Endothelial cell of umbilical vein (primary cell): ENCODE measurements at regions not wholly inside any gene's neighbourhood (a gene's known extent, or its start where the extent isn't known, plus 50 kb on each side); places are given as distances from the start of the nearest gene placed in this dataset.

Experiments used
- BruUV-seq: library from RNA; stranded (reverse); fragments of 400-500 nt; replicated peaks from 2 replicates; lab custom pipeline; 2021; lab: Mats Ljungman, UMichigan
- CTCF ChIA-PET: fragments of 300-600, 350-600 bp; sonication (Branson Sonifier 250); formaldehyde crosslinking; loops from one replicate; lab custom pipeline; 2021; ENCODE audit warnings: antibody characterized with exemption, inconsistent platforms; lab: Charles Lee
- POLR2A ChIA-PET: fragments of 300-600, 350-600 bp; sonication (Branson Sonifier 250); formaldehyde crosslinking; loops from one replicate; lab custom pipeline; 2021; ENCODE audit warnings: antibody characterized with exemption, inconsistent platforms; lab: Charles Lee
- DNase-seq: peaks from one replicate; pipeline ENCODE4 v3.0.0-alpha.2; 2011; ENCODE audit warnings: low read depth, low spot score
- FAIRE-seq: peaks from 2 replicates; lab custom pipeline; 2011; peaks lifted over from hg19 to GRCh38; lab: Jason Lieb, UNC
- H2AFZ ChIP-seq: 2 replicates; pipeline ENCODE4 v1.6.0; 2012; ENCODE audit warnings: low read depth, low read length, control low read depth, inconsistent platforms
- H3K27ac ChIP-seq: 2 replicates; pipeline ENCODE4 v1.5.1; 2011; ENCODE audit warnings: low read depth, mild to moderate bottlenecking, control low read depth, low read length, moderate library complexity; ENCODE audit not compliant: insufficient read depth
- H3K27me3 ChIP-seq, 2 experiments: 2 replicates each; pipeline versions ENCODE4 v1.6.0 to v1.6.1; 2011; ENCODE audit warnings: low read length in 2 of 2, mixed read lengths in 1 of 2; ENCODE audit not compliant: control insufficient read depth in 2 of 2, insufficient read depth in 2 of 2
- H3K36me3 ChIP-seq, 2 experiments: 2 replicates in 1 of 2; 3 replicates in 1 of 2; pipeline ENCODE4 v1.5.1; 2011; ENCODE audit warnings: low read length in 2 of 2, mild to moderate bottlenecking in 1 of 2, moderate library complexity in 1 of 2; ENCODE audit not compliant: control insufficient read depth in 2 of 2, insufficient read depth in 2 of 2; ENCODE audit errors: extremely low read depth in 1 of 2
- H3K4me1 ChIP-seq: 3 replicates; pipeline ENCODE4 v1.5.1; 2011; ENCODE audit warnings: mild to moderate bottlenecking, low read length; ENCODE audit not compliant: control insufficient read depth, insufficient read depth; ENCODE audit errors: extremely low read depth
- H3K4me2 ChIP-seq: 2 replicates; pipeline ENCODE4 v1.6.1; 2011; ENCODE audit warnings: low read length, control low read depth, mixed read lengths; ENCODE audit not compliant: insufficient read depth
- H3K4me3 ChIP-seq, 3 experiments: fragments of 200-600 bp in 1 of 3; sonication (generic), shearing (Covaris generic) in 1 of 3; replicated peaks in 1 of 3; 2 replicates each; pipeline ENCODE4 v1.5.1; 2011 to 2016; ENCODE audit warnings: control low read depth in 3 of 3, low read length in 3 of 3, mild to moderate bottlenecking in 2 of 3, inconsistent platforms in 1 of 3, low read depth in 1 of 3, moderate library complexity in 1 of 3; ENCODE audit not compliant: insufficient read depth in 1 of 3
- H3K79me2 ChIP-seq: 2 replicates; pipeline ENCODE4 v1.6.0; 2012; ENCODE audit warnings: low read length, inconsistent platforms; ENCODE audit not compliant: control insufficient read depth, insufficient read depth
- H3K9ac ChIP-seq: replicated peaks from 2 replicates; pipeline ENCODE3; 2011; ENCODE audit warnings: low read length, control low read depth; ENCODE audit not compliant: insufficient read depth; ENCODE audit errors: extremely low read depth
- H3K9me1 ChIP-seq: replicated peaks from 3 replicates; pipeline ENCODE4 v1.6.0; 2011; ENCODE audit warnings: mild to moderate bottlenecking, low read length; ENCODE audit not compliant: control insufficient read depth, insufficient read depth; ENCODE audit errors: extremely low read depth
- H3K9me3 ChIP-seq: replicated peaks from 2 replicates; pipeline ENCODE4 v1.5.1; 2012; ENCODE audit warnings: low read length, inconsistent platforms; ENCODE audit not compliant: control insufficient read depth, insufficient read depth
- H4K20me1 ChIP-seq: replicated peaks from 2 replicates; pipeline ENCODE3; 2011; ENCODE audit warnings: mild to moderate bottlenecking, low read length; ENCODE audit not compliant: control insufficient read depth, insufficient read depth; ENCODE audit errors: extremely low read depth
- CTCF ChIP-seq, 2 donors: IDR thresholded peaks; 1 replicate in 1 of 2; 2 replicates in 1 of 2; pipeline ENCODE4 v1.5.1; 2011; ENCODE audit warnings: low read length in 2 of 2, mild to moderate bottlenecking in 2 of 2, moderate library complexity in 2 of 2, control low read depth in 1 of 2, inconsistent platforms in 1 of 2, low read depth in 1 of 2; ENCODE audit not compliant: insufficient read depth in 1 of 2; ENCODE audit errors: extremely low read depth in 1 of 2
- EZH2 ChIP-seq: IDR thresholded peaks from 2 replicates; pipeline ENCODE4 v1.6.1; 2012; ENCODE audit warnings: borderline replicate concordance, low read depth, mild to moderate bottlenecking, moderate library complexity, low read length, inconsistent platforms; ENCODE audit not compliant: severe bottlenecking
- FOS ChIP-seq: IDR thresholded peaks from 2 replicates; pipeline ENCODE4 v1.6.1; 2011; ENCODE audit warnings: mild to moderate bottlenecking, low read length, moderate library complexity, borderline replicate concordance; ENCODE audit not compliant: insufficient read depth
- GATA2 ChIP-seq: IDR thresholded peaks from 2 replicates; pipeline ENCODE4 v1.7.0; 2011; ENCODE audit warnings: low read depth, mild to moderate bottlenecking, moderate library complexity, mixed read lengths, low read length; ENCODE audit not compliant: insufficient read length, insufficient read depth
- JUN ChIP-seq: IDR thresholded peaks from 2 replicates; pipeline ENCODE4 v1.6.1; 2011; ENCODE audit warnings: borderline replicate concordance, low read depth; ENCODE audit not compliant: insufficient read length, insufficient read depth
- MAX ChIP-seq: IDR thresholded peaks from 2 replicates; pipeline ENCODE4 v1.6.1; 2011; ENCODE audit not compliant: insufficient read depth, insufficient read length
- MYC ChIP-seq: IDR thresholded peaks from one replicate; pipeline ENCODE4 v1.6.1; 2011; ENCODE audit warnings: mild to moderate bottlenecking, low read depth, low read length
- POLR2A ChIP-seq: IDR thresholded peaks from 2 replicates; pipeline ENCODE4 v1.6.1; 2012; ENCODE audit warnings: low read depth, mild to moderate bottlenecking, control low read depth, low read length
- POLR2AphosphoS5 ChIP-seq: IDR thresholded peaks from 2 replicates; pipeline ENCODE4 v1.6.1; 2012; ENCODE audit warnings: low read depth, mild to moderate bottlenecking, control low read depth, low read length, moderate library complexity; ENCODE audit not compliant: insufficient read depth
- dilution Hi-C: fragments of 300-500 bp; cut with MboI; formaldehyde crosslinking; loops from one replicate; pipeline ENCODE4 v1.15.0; 2019; ENCODE audit warnings: low sequenced_read_pairs; ENCODE audit not compliant: extremely low pct_ligation_motif_present
- intact Hi-C: fragments of 100-400 bp; cut with micrococcal nuclease; formaldehyde crosslinking; loops from one replicate; pipeline ENCODE4 v1.10.0; 2022

- Histone ChIP-seq H3K27ac (no peak overlapping the region), H3K27me3 (no peaks in the 10 kb centered on the region), H2AFZ (no peak overlapping the region), H4K20me1 (no peaks in the 10 kb centered on the region), H3K9me3 (no peaks in the 10 kb centered on the region), H3K9me1 (no peaks in the 10 kb centered on the region), H3K9ac (no peak overlapping the region), H3K4me2 (no peak overlapping the region), H3K79me2 (no peaks in the 10 kb centered on the region), H3K36me3 (no peaks in the 10 kb centered on the region), H3K4me1 (no peaks in the 10 kb centered on the region), H3K4me3 (no peak overlapping the region)
- dilution Hi-C loops (no loop called here), intact Hi-C loops (no loop called here)
- CTCF ChIA-PET: no interaction called here
- FAIRE-seq: no peak
- DNase-seq: no peak
- POLR2A ChIA-PET: no interaction called here
- TF ChIP-seq MAX: no peak
- TF ChIP-seq POLR2A: no peak
- TF ChIP-seq CTCF (IDR thresholded peaks at IDR 0.05; ENCODE audit: extremely low read depth in 1 of 2, insufficient read depth in 1 of 2, low read depth in 1 of 2, low read length in 2 of 2): no peak
- no peak for TF ChIP-seq FOS
- no peak for TF ChIP-seq POLR2AphosphoS5
- TF ChIP-seq MYC: no peak
- TF ChIP-seq GATA2: no peak
- TF ChIP-seq EZH2: no peak
- no peak for TF ChIP-seq JUN
- no TSS peak for BruUV-seq
Observed at GRCh38 chr10:92789067-92789466, 59.3 kb upstream of the EXOC6 start.
